ENCODE measurements at regions not wholly inside any gene's neighbourhood (a gene's known extent, or its start where the extent isn't known, plus 50 kb on each side); places are given as distances from the start of the nearest gene placed in this dataset.
A peak's percentile ranks its signal among the peaks of the same experiment; 100 is the strongest.

- no peak for DNase-seq (ENCODE audit: low read depth, low spot score)
Measured at GRCh38 chr13:106383791-106384190, 151.7 kb downstream of the EFNB2 start.

GRCh38 chr13:106382534-106382933 lies 152.9 kb downstream of the EFNB2 start:
- no peak for DNase-seq (ENCODE audit: low read depth, low spot score)

- DNase-seq (ENCODE audit: low read depth, low spot score), result peak; percentile 72
Measured at GRCh38 chr13:106381091-106381490, 154.4 kb downstream of the EFNB2 start.

- no peak for DNase-seq (ENCODE audit: low read depth, low spot score)
Measured at GRCh38 chr13:106377931-106378662, 157.4 kb downstream of the EFNB2 start.

DNA sequence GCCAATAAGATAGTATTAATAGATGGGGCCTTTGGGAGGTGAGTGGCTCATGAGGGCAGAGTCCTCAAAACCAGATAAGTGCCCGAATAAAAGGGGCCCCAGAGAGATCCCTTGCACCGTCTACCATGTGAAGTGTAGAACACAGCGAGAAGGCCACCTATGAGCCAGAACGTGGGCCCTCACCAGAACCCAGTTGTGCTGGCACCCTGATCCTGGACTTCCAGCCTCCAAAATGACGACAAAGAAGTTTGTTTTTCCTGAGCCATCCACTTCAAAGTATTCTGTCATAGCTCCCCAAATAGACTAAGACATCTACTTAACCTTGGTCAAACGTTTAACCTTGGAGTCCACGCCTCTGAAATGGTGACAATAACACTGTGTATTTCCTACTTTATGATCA lies 158.1 kb downstream of the EFNB2 start:
- no peak for DNase-seq (ENCODE audit: low read depth, low spot score)

DNA sequence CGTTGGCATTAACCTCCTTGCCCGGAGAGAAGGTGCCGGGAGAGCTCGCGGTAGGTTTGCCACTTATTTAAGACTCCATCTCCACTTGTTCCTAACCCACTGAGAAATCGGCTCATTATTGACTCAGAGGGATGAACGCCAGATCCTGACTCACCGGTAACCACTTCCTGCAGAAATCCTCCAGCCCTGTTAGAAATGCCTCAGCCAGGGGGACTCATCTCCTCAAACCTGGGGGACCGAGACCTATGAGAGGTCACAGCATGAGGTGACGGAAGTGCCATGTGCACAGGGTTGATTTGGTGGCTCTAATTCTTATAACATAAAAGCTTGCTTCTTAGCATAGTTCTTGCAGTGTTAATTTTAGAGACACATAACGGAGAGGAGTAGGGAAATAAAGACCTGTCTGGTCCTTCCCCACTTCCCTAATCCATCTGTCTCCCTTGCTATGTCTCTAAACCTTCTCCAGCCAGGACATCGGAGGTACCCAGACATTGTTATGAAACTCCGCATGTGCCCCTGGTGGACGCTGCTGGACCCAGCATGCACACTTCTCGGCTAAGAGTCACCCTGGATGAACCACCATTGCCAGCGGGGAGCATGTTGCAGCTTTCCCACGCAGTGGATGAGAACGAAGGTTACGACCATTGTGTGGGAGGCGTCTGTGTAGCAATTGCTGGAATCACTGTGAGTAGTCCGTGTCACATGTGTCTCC lies 158.9 kb downstream of the EFNB2 start:
- DNase-seq (ENCODE audit: low read depth, low spot score), result peak; percentile 94

GRCh38 chr13:106375085-106375484 lies 160.4 kb downstream of the EFNB2 start:
- no peak for DNase-seq (ENCODE audit: low read depth, low spot score)

- DNase-seq (ENCODE audit: low read depth, low spot score), result no peak
Measured at GRCh38 chr13:106374631-106375030, 160.8 kb downstream of the EFNB2 start.

DNA sequence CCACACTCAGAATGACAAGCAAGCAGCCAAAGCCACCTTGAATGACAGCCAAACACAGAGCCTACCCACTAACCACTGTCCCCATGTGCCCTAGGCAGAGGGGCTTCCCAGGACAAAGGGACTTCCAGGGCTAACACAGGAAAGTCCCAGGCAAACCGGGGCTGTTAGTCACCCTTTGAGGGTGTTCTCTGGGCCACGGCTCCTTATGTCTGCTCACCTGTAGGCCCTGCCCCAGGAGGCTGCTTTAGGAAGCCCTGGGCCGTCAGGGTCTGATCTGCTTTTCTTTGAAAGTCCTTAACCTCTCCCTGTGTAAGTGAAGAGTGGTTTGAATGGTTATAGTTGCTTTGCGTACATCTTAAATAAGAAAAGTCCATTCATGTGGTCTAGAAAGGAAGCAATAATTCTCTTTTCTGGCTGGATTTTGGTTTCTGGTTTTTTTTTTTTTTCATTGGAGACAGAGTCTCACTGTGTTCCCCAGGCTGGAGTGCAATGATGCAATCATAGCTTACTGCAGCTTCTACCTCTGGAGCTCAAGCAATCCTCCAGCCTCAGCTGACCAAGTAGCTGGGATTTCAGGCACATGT lies 161.4 kb downstream of the EFNB2 start:
- DNase-seq (ENCODE audit: low read depth, low spot score), result peak; percentile 49

GRCh38 chr13:106373304-106373988 lies 162.0 kb downstream of the EFNB2 start:
- no peak for DNase-seq (ENCODE audit: low read depth, low spot score)

GRCh38 chr13:106372199-106373155 lies 163.0 kb downstream of the EFNB2 start:
- DNase-seq (ENCODE audit: low read depth, low spot score), result peak; percentile 76

DNA sequence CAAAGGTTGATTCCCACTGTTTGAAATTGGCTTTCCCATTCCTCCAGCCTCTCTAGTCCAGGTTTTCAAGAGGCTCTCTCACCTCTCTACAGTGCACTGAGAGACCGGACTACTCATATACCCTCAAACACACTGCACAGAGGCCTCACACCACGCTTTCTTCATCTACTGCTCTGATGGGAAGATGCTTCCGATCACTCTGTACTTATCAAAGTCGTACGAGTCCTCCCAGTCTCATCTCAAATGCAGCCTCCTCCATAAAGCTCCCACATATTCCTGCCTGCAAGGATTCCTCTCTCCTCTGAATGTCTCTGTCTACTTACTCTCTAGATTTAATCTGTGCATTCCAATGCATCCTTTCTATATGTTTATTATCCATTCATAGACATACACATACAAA lies 164.4 kb downstream of the EFNB2 start:
- no peak for DNase-seq (ENCODE audit: low read depth, low spot score)

DNA sequence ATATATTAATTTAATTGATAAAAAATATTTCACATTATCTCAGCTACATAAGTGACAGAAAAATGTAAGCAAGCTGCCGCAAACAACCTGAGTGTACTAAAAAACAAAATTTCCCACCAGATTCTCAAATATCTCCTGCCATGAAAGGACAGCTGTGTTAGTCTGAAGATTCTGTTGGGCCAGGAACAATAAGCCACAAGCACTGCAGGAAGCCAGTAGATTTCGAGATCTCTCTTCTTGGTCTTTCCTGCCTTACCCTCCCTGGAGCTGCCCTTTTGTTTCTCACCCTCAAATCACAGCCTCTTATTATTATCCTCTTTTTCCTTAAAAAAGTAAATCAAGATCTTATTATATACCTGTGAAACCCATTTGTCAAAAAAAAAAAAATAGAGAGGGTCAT lies 165.6 kb downstream of the EFNB2 start:
- no peak for DNase-seq (ENCODE audit: low read depth, low spot score)

DNA sequence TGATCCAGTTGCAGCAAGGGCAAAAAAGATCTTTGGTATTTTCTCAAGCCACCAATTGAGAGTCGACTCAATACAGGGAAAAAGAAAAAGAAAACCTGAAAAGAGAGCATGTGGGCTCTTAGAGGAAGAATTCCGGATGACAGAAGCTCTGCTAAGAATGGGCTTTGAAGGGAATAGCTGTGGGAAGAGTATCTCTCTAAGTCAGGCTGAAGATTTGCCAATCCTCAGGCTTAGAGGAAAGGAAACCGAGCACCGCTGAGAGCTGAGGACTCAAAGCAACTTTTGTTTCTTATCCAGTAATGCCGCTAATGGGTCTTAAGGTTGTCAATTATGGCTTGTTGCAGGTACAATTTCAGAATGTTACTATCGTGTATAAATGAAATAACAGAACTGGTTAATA lies 166.4 kb downstream of the EFNB2 start:
- DNase-seq (ENCODE audit: low read depth, low spot score), result no peak

DNA sequence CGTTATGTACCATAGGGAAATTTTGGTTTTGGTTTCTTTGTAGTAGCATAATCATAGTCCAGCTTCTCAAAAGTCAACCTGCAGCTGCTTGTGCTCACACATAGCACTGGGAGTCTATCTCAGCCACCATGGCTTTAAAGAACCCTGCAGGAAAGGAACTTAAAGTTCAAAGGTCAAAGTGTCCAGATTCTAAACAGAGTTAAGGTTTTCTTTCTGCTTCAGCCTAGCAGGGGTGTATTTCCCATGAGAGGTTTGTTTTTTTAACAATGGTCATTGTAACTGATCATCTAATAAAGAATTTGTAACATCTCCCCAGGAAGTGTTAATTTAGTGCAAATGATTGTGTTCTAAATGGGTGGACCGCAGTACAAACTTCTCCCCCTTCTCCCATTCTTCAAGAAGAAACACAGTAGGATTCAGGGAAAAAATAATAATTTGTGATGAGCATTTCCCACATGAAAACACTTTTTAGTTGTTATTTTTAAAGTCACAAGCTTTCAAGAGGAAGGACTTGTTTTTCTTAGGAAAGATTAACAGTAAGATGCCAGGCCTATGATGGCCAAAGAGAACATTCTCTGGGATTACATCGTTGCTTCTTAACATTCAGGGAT lies 168.0 kb downstream of the EFNB2 start:
- DNase-seq (ENCODE audit: low read depth, low spot score), result no peak

DNA sequence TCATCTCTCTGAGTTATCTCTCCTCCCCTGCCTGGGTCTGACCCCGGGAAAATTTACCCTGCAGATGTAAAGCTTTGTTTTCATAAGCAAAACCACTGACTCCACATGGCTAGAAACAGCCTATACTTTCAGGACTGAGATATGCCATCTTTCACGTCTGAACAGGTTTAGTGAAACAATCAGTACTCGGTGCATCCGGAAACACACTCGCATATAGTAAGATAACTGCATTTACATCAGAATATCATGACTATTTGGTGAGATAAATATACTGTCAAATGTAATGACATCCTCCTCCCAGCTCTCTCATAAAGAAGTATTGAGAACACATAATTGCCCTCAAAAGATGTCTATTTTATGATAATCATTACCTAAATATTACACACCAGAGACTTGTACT lies 172.8 kb downstream of the EFNB2 start:
- DNase-seq (ENCODE audit: low read depth, low spot score), result no peak

DNA sequence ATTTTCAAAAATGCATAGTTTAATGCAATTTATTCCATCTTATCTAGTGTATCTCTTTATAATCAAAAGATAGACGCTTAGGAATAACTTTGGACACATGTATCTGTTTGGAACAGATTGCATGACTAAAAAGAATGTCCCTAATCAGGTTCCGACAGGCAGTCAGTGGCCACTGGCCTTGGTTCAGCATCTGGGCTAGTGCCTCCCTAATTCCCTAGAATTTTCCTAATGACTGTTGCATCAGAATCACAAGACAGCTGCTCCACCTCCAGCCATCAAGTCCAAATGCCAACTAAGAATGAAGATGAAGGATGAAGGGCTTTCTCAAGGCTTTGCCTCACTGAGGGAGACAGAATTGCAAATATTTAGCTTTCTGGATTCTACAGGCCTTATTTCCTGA lies 173.8 kb downstream of the EFNB2 start:
- DNase-seq (ENCODE audit: low read depth, low spot score), result no peak

- DNase-seq (ENCODE audit: low read depth, low spot score), result peak; percentile 38
Measured at GRCh38 chr13:106357198-106357597, 178.3 kb downstream of the EFNB2 start.

DNA sequence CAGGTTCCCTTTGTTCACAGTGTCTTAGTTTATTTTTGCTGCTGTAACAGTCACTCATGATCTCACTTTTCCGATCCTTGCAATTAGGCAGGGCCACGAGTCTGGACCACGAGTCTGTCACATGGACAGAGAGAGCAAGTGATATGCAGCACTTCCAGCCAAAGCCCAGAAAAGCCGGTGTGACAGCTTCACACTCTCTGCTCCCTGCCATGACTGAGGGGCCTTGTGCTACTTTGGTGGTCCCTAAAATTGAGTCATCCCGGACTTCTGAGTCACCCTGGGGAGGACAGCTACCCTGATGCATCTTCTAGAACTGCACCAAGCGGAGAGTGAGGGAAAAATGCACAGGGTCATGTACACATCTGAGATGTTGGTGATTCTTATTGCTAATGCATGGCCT lies 179.6 kb downstream of the EFNB2 start:
- no peak for DNase-seq (ENCODE audit: low read depth, low spot score)

- DNase-seq (ENCODE audit: low read depth, low spot score), result no peak
Measured at GRCh38 chr13:106354961-106355360, 180.5 kb downstream of the EFNB2 start.

GRCh38 chr13:106352850-106353249 lies 182.6 kb downstream of the EFNB2 start:
- no peak for DNase-seq (ENCODE audit: low read depth, low spot score)
